ENCODE measurements at regions not wholly inside any gene's neighbourhood (a gene's known extent, or its start where the extent isn't known, plus 50 kb on each side); places are given as distances from the start of the nearest gene placed in this dataset.

- ATAC-seq (ENCODE audit: low read depth) (no peak), DNase-seq (no peak)
- H3K27ac Mint-ChIP-seq: no peak overlapping the region
- ChIA-PET POLR2A (no interaction called here), CTCF (no interaction called here)
- TF ChIP-seq CTCF (IDR thresholded peaks at IDR 0.05): no peak
- no peak overlapping the region for H3K4me3 Mint-ChIP-seq
- H3K9me3 Mint-ChIP-seq: no peaks in the 10 kb centered on the region
- H3K4me1 Mint-ChIP-seq: peaks cover 12% of the 10 kb centered on the region
- H3K36me3 Mint-ChIP-seq (ENCODE audit: low read depth): no peaks in the 10 kb centered on the region
- intact Hi-C loops (cut with micrococcal nuclease): no loop called here
- H3K27me3 Mint-ChIP-seq: peaks cover 2% of the 10 kb centered on the region
Observed at GRCh38 chr12:27901959-27902358, 70.6 kb downstream of the PTHLH start.

GRCh38 chr12:27900920-27901879 is 71.3 kb downstream of the PTHLH start:
- Mint-ChIP-seq H3K4me3 (no peak overlapping the region), H3K9me3 (no peaks in the 10 kb centered on the region), H3K4me1 (peaks cover 12% of the 10 kb centered on the region), H3K36me3 (ENCODE audit: low read depth) (no peaks in the 10 kb centered on the region), H3K27ac (no peak overlapping the region), H3K27me3 (peaks cover 2% of the 10 kb centered on the region)
- ChIA-PET POLR2A (interaction anchor here (0.7 kb wide), 1 partner anchor 79 kb away, joined by 3 read pairs; no protein-coding TSS in a partner anchor), CTCF (no interaction called here)
- ATAC-seq (ENCODE audit: low read depth): peak; percentile 57
- intact Hi-C loops (cut with micrococcal nuclease): no loop called here
- DNase-seq: no peak
- TF ChIP-seq CTCF (IDR thresholded peaks at IDR 0.05): no peak

GRCh38 chr12:27899151-27899661 is 73.3 kb downstream of the PTHLH start:
- intact Hi-C loops (cut with micrococcal nuclease): no loop called here
- DNase-seq (no peak), ATAC-seq (ENCODE audit: low read depth) (no peak)
- Mint-ChIP-seq H3K4me1 (peaks cover 12% of the 10 kb centered on the region), H3K36me3 (ENCODE audit: low read depth) (no peaks in the 10 kb centered on the region), H3K4me3 (no peak overlapping the region), H3K27ac (no peak overlapping the region), H3K9me3 (no peaks in the 10 kb centered on the region), H3K27me3 (peaks cover 2% of the 10 kb centered on the region)
- POLR2A ChIA-PET: no interaction called here
- CTCF ChIA-PET: no interaction called here
- TF ChIP-seq CTCF (IDR thresholded peaks at IDR 0.05): no peak

GRCh38 chr12:27898022-27898421 is 74.5 kb downstream of the PTHLH start:
- H3K9me3 Mint-ChIP-seq: no peaks in the 10 kb centered on the region
- intact Hi-C loops (cut with micrococcal nuclease): no loop called here

More at GRCh38 chr12:27898022-27898421, 74.5 kb downstream of the PTHLH start:
- no peak for TF ChIP-seq CTCF (IDR thresholded peaks at IDR 0.05)
- Mint-ChIP-seq H3K4me3 (no peak overlapping the region), H3K27me3 (peaks cover 2% of the 10 kb centered on the region), H3K36me3 (ENCODE audit: low read depth) (no peaks in the 10 kb centered on the region), H3K27ac (no peak overlapping the region), H3K4me1 (peaks cover 12% of the 10 kb centered on the region)
- ChIA-PET CTCF (no interaction called here), POLR2A (no interaction called here)
- ATAC-seq (ENCODE audit: low read depth) (no peak), DNase-seq (no peak)
